OCI-LY1 (cell line): ENCODE measurements at regions not wholly inside any gene's neighbourhood (a gene's known extent, or its start where the extent isn't known, plus 50 kb on each side); places are given as distances from the start of the nearest gene placed in this dataset.

Source experiments
- H2AFZ ChIP-seq: fragments of 200-600 bp; sonication (generic), shearing (Covaris generic); 2 replicates; pipeline ENCODE4 v1.6.0; 2014; ENCODE audit warnings: antibody characterized with exemption, mild to moderate bottlenecking, low read length
- H3F3A ChIP-seq: fragments of 200-600 bp; sonication (generic), shearing (Covaris generic); 2 replicates; pipeline ENCODE4 v1.6.0; 2014; ENCODE audit warnings: mild to moderate bottlenecking, antibody characterized with exemption, low read length, moderate library complexity; ENCODE audit not compliant: insufficient read depth
- H3K27ac ChIP-seq: fragments of 200-600 bp; sonication (generic); 2 replicates; pipeline ENCODE4 v1.5.1; 2014; ENCODE audit warnings: low read length, mixed run types, mild to moderate bottlenecking, low read depth; ENCODE audit not compliant: poor library complexity, severe bottlenecking
- H3K27me3 ChIP-seq: fragments of 200-600 bp; sonication (generic); 2 replicates; pipeline ENCODE4 v1.6.0; 2014; ENCODE audit warnings: antibody characterized with exemption, mild to moderate bottlenecking, low read length, moderate library complexity; ENCODE audit not compliant: insufficient read depth
- H3K36me3 ChIP-seq: fragments of 200-600 bp; sonication (generic); 2 replicates; pipeline ENCODE4 v1.6.1; 2014; ENCODE audit warnings: mild to moderate bottlenecking, antibody characterized with exemption, low read length, moderate library complexity, mixed read lengths; ENCODE audit not compliant: insufficient read depth
- H3K4me1 ChIP-seq: fragments of 200-600 bp; sonication (generic); 2 replicates; pipeline ENCODE4 v1.5.1; 2014; ENCODE audit warnings: mild to moderate bottlenecking, low read length, moderate library complexity; ENCODE audit not compliant: insufficient read depth, severe bottlenecking
- H3K4me2 ChIP-seq: fragments of 200-600 bp; sonication (generic), shearing (Covaris generic); 2 replicates; pipeline ENCODE4 v1.6.1; 2014; ENCODE audit warnings: low read length
- H3K4me3 ChIP-seq: fragments of 200-600 bp; sonication (generic); 2 replicates; pipeline ENCODE4 v1.5.1; 2014; ENCODE audit warnings: low read length, low read depth, mild to moderate bottlenecking, mixed read lengths; ENCODE audit not compliant: poor library complexity, severe bottlenecking
- H3K79me2 ChIP-seq: fragments of 200-600 bp; shearing (Covaris generic); 2 replicates; pipeline ENCODE4 v1.6.1; 2016; ENCODE audit warnings: mixed run types, low read length, mixed read lengths; ENCODE audit not compliant: insufficient read depth
- H3K9ac ChIP-seq: fragments of 200-600 bp; sonication (generic), shearing (Covaris generic); 2 replicates; pipeline ENCODE4 v1.6.1; 2014; ENCODE audit warnings: mild to moderate bottlenecking, low read length, mixed read lengths
- H3K9me2 ChIP-seq: fragments of 200-600 bp; sonication (generic), shearing (Covaris generic); 2 replicates; pipeline ENCODE4 v1.6.1; 2014; ENCODE audit warnings: low read depth, mild to moderate bottlenecking, low read length, mixed read lengths
- H3K9me3 ChIP-seq: fragments of 200-600 bp; shearing (Covaris generic); 2 replicates; pipeline ENCODE4 v1.6.1; 2014; ENCODE audit warnings: low read length, mixed read lengths
- H4K20me1 ChIP-seq: fragments of 200-600 bp; sonication (generic), shearing (Covaris generic); 2 replicates; pipeline ENCODE4 v1.6.0; 2016; ENCODE audit warnings: mild to moderate bottlenecking, low read length; ENCODE audit not compliant: insufficient read depth
- EZH2 ChIP-seq: fragments of 200-600 bp; sonication (generic), shearing (Covaris generic); IDR thresholded peaks from 2 replicates; pipeline ENCODE4 v1.8.0; 2017; ENCODE audit warnings: borderline replicate concordance, mixed run types, mild to moderate bottlenecking, antibody characterized with exemption, low read length, moderate library complexity, mixed read lengths
- TF ChIP-seq, protein P1 (sequence below): fragments of 200-600 bp; sonication (generic), shearing (Covaris generic); IDR thresholded peaks from 2 replicates; pipeline ENCODE4 v1.5.1; 2017; ENCODE audit warnings: mild to moderate bottlenecking, antibody characterized with exemption, low read length, moderate library complexity, mixed read lengths

DNA sequence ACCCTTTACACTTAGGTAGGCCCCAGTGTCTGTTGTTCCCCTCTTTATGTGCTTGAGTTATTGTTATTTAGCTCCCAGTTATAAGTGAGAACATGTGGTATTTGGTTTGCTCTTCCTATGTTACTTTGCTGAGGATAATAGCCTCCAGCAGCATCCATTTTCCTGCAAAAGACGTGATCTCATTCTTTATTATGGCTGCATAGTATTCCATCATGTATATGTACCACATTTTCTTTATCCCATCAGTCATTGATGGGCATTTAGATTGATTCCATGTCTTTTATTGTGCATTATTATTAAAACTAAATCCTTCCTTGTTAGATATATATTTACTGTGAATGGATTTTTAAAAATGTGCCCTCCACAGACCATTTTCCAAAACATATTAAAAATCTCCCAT is 1137.3 kb upstream of the ADGRB3 start:
- H3K4me2 ChIP-seq, result no peak overlapping the region
- H3K79me2 ChIP-seq, result no peaks in the 10 kb centered on the region
- H2AFZ ChIP-seq, result no peak overlapping the region
- H4K20me1 ChIP-seq, result no peaks in the 10 kb centered on the region
- no peaks in the 10 kb centered on the region for H3K9me2 ChIP-seq
- H3K4me3 ChIP-seq, result no peak overlapping the region
- H3F3A ChIP-seq, result no peaks in the 10 kb centered on the region
- TF ChIP-seq EZH2, result no peak
- TF ChIP-seq, protein P1, sequence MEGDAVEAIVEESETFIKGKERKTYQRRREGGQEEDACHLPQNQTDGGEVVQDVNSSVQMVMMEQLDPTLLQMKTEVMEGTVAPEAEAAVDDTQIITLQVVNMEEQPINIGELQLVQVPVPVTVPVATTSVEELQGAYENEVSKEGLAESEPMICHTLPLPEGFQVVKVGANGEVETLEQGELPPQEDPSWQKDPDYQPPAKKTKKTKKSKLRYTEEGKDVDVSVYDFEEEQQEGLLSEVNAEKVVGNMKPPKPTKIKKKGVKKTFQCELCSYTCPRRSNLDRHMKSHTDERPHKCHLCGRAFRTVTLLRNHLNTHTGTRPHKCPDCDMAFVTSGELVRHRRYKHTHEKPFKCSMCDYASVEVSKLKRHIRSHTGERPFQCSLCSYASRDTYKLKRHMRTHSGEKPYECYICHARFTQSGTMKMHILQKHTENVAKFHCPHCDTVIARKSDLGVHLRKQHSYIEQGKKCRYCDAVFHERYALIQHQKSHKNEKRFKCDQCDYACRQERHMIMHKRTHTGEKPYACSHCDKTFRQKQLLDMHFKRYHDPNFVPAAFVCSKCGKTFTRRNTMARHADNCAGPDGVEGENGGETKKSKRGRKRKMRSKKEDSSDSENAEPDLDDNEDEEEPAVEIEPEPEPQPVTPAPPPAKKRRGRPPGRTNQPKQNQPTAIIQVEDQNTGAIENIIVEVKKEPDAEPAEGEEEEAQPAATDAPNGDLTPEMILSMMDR, result no peak
- no peak overlapping the region for H3K27ac ChIP-seq
- H3K4me1 ChIP-seq, result peaks cover 5% of the 10 kb centered on the region
- no peaks in the 10 kb centered on the region for H3K9me3 ChIP-seq
- H3K27me3 ChIP-seq, result no peaks in the 10 kb centered on the region
- H3K36me3 ChIP-seq, result no peaks in the 10 kb centered on the region
- no peak overlapping the region for H3K9ac ChIP-seq

DNA sequence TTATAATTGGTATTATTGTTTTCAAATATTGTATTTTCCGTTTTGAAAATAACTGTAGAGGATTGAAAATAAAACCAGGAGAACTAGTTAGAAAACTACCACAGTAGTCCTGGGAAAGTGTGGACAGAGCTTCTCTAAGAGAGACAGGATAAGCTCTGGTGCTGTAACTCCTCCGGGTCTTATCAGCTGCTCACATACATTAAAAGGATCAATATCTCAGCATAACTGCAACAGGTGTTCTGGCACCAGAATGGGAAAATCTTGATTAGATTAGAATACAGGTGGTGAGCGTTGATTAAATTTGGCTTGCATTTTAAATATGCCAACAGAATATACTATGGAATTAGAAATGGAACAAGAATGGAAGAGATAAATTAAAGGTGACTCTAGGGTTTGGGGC is 1138.9 kb upstream of the ADGRB3 start:
- Histone ChIP-seq H3K27me3 (no peaks in the 10 kb centered on the region), H4K20me1 (no peaks in the 10 kb centered on the region), H3K4me2 (no peak overlapping the region), H3F3A (no peaks in the 10 kb centered on the region), H3K9me3 (no peaks in the 10 kb centered on the region), H3K36me3 (no peaks in the 10 kb centered on the region), H3K4me1 (no peaks in the 10 kb centered on the region), H3K9me2 (no peaks in the 10 kb centered on the region), H3K4me3 (no peak overlapping the region), H3K9ac (no peak overlapping the region), H2AFZ (no peak overlapping the region), H3K27ac (no peak overlapping the region), H3K79me2 (no peaks in the 10 kb centered on the region)
- TF ChIP-seq EZH2, result no peak
- TF ChIP-seq, protein P1, result no peak

DNA sequence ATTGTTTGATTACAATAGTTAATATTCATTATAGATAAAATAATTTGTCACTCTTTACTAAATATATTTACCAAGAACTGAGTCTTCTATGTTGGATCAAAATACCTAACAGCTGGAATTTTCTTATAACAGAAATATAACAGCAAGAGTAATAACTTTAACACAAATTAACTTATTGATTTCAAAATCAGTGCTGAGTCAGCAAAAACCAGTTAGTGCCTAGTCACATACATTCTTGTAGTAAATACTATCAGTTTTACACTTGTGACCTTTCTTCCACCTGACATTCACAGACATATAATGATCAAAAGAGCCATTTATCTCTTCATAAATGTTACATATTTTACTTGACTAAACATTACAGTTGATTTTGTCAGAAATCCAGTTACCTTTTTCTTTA is 1141.4 kb upstream of the ADGRB3 start:
- no peak for TF ChIP-seq EZH2
- TF ChIP-seq, protein P1, result no peak

More for the DNA sequence above, 1141.4 kb upstream of the ADGRB3 start:
- Histone ChIP-seq H3K9me2 (no peaks in the 10 kb centered on the region), H3K4me1 (no peaks in the 10 kb centered on the region), H3K4me2 (no peak overlapping the region), H3K36me3 (no peaks in the 10 kb centered on the region), H3K9ac (no peak overlapping the region), H3K27me3 (no peaks in the 10 kb centered on the region), H2AFZ (0 out of 2 replicates have a peak overlapping the region, but pooled peaks have one; percentile 25), H3K27ac (no peak overlapping the region), H3K9me3 (no peaks in the 10 kb centered on the region), H4K20me1 (no peaks in the 10 kb centered on the region), H3K4me3 (no peak overlapping the region), H3K79me2 (no peaks in the 10 kb centered on the region), H3F3A (no peaks in the 10 kb centered on the region)
